PC-9 (cell line): ENCODE measurements at regions not wholly inside any gene's neighbourhood (a gene's known extent, or its start where the extent isn't known, plus 50 kb on each side); places are given as distances from the start of the nearest gene placed in this dataset.

Source experiments
- EZH2 ChIP-seq: fragments of 200-600 bp; sonication (generic); IDR thresholded peaks from 2 replicates; pipeline ENCODE4 v1.8.0; 2017; ENCODE audit warnings: antibody characterized with exemption, low read depth
- TF ChIP-seq, protein P1 (sequence below): fragments of 200-600 bp; sonication (generic); conservative IDR thresholded peaks from 2 replicates; pipeline ENCODE4 v1.6.1; 2017; ENCODE audit warnings: mixed run types, antibody characterized with exemption, mild to moderate bottlenecking, moderate library complexity

DNA sequence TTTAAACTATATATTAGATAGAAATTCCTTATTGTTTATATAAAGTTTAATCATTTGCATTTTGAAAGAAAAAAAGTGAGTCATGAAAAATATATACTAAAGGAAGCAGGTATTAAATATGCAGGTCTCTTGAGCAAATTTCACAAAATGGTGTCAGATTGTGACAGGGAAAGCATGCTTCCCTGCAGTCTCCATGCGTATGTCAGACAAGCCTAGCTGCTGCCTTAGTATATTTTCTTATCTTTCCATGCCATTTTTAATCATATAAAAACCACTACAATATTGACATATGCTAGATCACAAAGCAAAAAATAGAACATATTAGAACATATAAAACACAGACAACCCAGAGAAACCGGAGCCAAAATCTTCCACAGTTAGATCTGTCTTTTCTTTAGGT, 1137.7 kb upstream of the DDX18 start:
- TF ChIP-seq, protein P1, sequence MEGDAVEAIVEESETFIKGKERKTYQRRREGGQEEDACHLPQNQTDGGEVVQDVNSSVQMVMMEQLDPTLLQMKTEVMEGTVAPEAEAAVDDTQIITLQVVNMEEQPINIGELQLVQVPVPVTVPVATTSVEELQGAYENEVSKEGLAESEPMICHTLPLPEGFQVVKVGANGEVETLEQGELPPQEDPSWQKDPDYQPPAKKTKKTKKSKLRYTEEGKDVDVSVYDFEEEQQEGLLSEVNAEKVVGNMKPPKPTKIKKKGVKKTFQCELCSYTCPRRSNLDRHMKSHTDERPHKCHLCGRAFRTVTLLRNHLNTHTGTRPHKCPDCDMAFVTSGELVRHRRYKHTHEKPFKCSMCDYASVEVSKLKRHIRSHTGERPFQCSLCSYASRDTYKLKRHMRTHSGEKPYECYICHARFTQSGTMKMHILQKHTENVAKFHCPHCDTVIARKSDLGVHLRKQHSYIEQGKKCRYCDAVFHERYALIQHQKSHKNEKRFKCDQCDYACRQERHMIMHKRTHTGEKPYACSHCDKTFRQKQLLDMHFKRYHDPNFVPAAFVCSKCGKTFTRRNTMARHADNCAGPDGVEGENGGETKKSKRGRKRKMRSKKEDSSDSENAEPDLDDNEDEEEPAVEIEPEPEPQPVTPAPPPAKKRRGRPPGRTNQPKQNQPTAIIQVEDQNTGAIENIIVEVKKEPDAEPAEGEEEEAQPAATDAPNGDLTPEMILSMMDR = no peak
- no peak for TF ChIP-seq EZH2
